HG03354 (cell line): ENCODE measurements at regions not wholly inside any gene's neighbourhood (a gene's known extent, or its start where the extent isn't known, plus 50 kb on each side); places are given as distances from the start of the nearest gene placed in this dataset.
"Not testable (repeated sequence)": the region's sequence is repeated elsewhere in the genome, so short reads cannot be mapped to it uniquely, and the experiment has no call there.

ENCODE experiments used
- ATAC-seq: cut with Tn5 transposase; IDR thresholded peaks from one replicate; pipeline ENCODE4 v1.9.1; 2021; ENCODE audit warnings: mild to moderate bottlenecking; ENCODE audit not compliant: unreplicated experiment, poor library complexity, severe bottlenecking

DNA sequence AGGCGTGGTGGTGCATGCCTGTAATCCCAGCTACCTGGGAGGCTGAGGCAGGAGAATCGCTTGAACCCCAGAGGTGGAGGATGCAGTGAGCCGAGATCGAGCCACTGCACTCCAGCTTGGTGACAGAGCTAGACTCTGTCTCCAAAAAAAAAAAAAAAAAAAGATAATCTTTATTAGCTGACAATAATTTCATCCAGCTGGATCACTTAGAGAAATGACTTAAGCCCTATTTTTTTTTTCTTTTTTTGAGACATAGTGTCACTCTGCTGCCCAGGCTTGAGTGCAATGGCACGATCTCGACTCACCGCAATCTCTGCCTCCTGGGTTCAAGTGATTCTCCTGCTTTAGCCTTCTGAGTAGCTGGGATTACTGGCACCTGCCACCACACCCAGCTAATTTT lies 51.6 kb upstream of the MAP4K4 start:
- not testable (repeated sequence) for ATAC-seq

DNA sequence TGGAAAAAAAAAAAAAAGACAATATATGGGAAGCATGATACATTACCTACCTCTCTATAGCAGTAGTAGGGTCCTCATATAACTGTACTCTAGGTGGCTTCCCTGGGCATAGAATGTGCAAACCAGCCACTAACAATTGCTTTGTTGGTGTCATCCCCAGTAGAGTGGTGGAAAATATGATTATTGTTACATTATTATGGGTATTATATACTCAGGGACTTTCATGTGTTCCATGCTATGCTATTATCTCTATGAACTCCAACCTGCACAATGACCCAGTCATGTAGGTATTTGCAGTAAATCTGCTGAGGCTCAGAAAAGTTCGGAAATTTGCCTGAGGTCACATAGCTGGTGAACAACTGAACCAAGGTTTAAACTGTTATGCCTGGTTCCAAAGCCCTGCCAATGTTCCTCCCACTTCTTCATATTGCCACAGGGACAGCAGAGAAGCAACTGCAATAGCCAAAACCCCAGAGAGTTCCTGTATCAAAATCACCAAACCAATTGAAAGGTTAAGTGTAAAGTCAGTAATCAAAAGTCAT lies 52.6 kb upstream of the MAP4K4 start:
- ATAC-seq = no peak

DNA sequence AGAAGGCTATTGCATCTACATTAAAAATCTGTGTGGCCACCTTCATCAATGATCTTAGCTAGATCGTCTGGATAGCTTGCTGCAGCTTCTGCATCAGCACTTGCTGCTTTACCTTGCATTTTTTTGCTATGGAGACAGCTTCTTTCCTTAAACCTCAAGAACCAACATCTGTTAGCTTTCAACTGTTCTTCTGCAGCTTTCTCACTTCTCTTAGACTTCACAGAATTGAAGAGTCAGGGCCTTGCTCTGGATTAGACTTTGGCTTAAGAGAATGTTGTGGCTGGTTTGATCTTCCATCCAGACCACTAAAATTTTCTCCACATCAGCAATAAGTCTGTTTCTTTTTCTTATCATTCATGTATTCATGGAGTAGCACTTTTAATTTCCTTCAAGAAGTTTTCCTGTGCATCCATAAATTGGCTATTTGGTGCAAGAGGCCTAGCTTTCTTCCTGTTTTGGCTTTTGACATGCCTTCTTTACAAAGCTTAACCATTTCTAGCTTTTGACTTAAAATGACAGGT lies 54.4 kb upstream of the MAP4K4 start:
- ATAC-seq = no peak

DNA sequence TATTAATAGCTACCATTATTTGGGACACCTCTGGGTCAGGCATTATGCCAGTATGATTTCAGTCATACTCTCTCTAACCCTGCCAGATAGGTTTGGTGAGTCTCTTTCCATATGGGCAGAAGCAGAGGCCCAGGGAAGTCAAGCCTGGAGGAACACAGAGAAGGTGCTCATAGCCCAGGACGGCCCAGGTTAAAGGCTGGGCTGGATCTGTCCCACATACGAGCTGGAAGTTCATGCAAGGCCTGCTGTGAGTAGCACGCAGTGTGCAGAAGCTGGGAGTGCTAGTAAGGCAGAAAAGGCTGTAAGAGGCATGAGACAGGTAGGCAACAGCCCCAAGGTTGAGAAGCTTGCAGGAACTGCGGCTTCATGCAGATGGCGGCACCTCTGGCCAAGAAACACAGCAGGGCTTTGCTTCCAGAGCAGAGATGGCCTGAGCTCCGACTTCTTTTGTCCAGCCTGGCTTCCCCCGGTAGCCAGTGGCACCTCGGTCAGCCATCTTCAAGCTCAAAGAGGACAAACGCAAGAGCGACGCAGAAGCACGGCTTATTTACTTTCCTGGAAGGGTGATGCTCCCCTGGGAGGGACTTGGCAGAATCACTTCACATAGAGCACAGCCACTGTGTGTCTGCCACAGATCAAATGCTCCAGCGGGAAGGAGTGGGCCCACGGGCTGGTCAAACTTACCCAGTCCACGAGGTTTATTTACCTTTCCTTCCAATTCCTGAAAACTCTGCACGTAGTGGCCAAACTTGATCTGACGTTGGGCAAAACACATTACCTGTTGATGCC lies 58.5 kb upstream of the MAP4K4 start:
- ATAC-seq = no peak

DNA sequence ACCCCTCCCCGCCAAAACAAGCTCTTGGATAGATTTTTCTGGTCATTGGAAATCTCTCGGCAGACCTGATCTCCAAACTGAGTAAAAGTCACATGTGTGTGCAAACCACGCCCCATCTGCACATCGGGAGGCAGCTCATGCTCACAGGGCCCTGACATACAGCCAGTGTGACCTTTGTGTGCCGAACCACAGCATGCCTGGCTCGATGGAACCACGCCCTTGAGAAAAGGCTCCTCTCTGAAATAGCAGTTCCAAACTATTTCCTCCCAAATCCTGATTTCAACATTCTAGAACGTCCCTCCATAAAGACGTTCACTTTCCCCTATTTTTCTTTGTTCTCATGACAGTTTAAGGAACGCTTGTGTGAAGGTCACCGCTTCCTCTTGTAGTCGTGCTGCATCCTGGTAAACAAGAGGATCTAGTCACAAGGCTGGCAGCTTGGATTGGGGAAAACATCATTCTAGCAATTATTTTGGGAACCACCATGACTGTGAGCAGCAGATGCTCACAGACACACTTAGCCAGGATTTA lies 59.3 kb upstream of the MAP4K4 start:
- no peak for ATAC-seq

DNA sequence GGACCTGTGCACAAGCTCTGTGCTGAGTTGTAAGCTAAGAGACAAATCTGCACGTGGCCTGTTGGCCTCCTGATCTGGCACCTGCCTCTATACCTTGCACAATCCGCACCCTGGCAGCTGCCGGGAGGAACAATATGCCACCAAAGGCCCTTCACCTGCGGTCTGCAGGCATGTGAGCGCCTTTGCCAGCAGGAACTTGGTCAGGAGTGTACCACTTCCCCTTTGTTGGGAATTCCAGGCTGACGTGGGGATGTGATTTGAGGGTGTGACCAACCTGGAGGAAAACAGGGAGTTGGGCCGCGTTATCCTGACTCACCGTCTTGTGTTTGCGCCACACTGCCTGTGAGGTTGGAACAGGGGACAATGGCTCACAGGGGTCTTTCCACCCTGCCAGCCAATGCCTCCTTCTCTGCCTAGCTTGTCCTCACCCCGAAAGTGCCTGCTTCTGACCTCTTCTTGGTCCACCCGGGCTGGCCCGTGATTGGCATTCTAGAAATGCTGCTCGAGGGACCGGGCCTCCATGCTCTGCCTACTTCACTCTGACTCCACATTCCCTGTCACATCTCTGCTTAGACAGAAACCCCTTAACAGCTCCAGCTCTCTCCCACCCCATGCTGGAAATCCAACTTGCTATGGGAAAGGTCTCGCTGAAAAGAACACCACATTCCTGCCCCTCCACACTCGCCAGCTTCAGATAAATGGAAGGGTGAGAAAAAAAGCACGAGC lies 67.1 kb upstream of the MAP4K4 start:
- no peak for ATAC-seq

DNA sequence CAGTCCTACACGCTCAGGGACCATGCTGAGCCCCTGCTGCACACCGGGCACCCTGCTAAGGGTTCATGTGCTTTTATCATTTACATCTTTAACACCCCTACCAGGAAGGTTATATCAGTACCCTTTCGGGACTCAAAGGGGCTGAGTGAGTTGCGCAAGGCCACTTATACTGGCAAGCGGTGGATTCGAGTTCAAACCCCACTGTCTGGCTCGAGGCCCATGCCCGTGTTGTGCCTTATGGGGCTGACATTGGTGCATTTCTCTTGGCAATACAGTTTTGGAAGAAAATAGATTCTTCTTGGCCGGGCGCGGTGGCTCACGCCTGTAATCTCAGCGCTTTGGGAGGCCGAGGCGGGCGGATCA lies 69.5 kb upstream of the MAP4K4 start:
- ATAC-seq = no peak

DNA sequence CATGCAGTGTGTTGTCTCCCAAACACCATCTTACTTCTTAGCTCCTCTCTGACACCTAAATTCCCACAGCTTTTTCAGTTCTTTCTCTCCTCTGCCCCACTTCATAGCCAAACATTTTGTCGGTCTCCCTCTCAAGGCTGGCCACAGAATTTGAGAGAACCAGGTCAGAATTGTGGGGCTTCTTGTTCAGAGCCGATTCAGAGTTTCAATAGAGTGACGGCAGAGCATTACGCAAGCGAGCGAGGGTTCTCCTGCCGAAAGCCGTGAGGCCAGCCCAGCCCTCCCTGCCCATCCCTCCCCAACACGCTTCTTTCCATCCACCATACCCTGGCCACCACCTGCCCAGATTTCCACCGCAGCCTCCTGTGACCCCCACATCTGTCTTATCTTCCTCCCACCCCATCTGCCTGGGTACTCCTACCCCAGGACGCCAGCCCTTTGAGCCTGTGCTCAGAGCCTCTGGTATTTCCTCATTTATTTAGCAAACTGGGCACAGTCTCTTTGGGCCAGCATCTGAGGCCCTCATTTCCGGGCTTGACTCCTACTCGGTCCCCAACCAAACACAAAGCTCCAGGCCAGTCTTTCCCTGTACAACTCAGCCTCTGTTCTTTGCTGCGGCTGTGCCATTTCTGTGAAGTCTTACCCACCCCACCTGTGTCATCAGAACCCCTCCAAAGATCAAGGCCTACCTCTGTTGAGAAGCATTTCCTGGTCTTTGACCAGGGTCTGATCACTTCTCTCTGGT lies 70.0 kb upstream of the MAP4K4 start:
- no peak for ATAC-seq

DNA sequence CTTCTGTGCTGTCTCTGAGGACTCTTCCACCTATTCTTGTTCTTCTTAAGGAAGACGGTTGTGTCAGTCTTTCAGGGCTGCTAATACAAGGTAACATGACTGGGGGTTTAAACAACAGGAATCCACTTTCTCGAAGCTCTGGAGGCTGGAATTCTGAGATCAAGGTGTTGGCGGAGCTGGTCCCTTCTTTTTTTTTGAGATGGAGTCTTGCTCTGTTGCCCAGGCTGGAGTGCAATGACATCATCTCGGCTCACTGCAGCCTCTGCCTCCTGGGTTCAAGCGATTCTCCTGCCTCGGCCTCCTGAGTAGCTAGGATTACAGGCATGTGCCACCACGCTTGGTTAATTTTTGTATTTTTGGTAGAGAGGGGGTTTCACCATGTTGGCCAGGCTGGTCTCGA lies 71.7 kb upstream of the MAP4K4 start:
- ATAC-seq = not testable (repeated sequence)

DNA sequence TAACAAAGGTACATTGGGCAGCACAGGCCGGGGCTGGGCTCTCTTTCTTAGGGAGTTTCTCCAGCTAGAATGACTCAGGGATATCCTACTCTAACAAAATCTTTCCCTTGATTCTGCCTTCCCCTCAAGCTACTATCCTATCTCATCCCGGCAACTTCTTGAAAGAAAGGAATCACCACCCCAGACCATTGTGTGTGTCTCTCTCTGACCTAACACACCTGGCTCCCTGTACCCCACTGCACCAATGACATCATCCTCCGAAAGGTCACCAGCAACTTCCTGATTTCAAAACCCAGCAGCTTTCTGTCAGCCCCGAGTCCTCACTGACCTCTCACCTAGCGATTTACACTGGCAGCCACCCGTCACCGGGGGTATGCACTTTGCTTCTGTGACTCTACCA lies 72.1 kb upstream of the MAP4K4 start:
- ATAC-seq = no peak

DNA sequence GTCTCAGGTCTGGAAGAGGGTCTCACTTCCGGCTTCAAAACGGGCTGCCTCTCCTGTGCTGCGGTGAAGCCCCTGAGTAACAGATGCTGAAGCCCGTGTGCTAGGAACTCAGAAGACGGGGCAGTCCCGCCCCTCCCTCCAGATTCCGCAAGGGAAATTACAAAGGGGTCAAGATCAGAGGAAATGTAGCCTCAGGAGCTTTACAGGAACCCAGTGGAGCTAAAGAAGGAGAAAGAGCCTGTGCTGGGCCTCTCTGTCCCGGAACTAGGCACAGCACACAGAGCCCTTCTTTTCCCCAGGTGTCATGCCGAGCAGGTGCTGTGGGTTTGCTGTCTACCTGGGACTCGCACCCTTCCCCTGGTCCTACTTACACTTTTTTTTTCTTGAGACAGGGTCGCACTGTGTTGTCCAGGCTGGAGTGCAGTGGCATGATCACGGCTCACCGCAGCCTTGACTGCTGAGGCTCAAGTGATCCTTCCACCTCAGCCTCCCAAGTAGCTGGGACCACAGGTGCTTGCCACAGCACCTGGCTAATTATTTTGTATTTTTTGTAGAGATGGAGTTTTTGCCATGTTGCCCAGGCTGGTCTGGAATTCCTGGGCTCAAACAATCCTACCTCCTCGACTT lies 72.7 kb upstream of the MAP4K4 start:
- ATAC-seq = no peak

DNA sequence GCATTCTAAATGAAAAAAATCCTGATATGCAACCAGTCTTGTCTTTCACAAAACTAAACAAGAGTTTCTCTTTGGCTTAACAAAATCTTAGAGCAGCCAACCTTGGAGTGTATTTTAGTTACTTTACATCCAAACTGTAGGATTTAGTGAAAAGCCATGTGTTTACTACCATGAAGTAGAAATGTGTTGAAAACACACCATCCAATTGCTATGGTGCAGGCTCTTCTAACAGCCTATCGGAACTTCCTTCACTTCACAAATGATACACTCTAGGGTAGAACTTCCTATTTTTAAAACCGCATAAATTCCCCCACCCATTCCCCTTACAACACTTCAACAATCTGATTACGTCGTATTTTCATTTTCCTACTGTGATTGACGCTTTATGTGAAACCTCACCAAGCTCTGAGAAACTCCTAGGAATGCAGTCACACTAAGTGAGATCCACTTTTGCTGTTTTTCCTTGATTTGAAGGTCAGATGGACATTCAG lies 74.4 kb upstream of the MAP4K4 start:
- ATAC-seq = peak; percentile 66

DNA sequence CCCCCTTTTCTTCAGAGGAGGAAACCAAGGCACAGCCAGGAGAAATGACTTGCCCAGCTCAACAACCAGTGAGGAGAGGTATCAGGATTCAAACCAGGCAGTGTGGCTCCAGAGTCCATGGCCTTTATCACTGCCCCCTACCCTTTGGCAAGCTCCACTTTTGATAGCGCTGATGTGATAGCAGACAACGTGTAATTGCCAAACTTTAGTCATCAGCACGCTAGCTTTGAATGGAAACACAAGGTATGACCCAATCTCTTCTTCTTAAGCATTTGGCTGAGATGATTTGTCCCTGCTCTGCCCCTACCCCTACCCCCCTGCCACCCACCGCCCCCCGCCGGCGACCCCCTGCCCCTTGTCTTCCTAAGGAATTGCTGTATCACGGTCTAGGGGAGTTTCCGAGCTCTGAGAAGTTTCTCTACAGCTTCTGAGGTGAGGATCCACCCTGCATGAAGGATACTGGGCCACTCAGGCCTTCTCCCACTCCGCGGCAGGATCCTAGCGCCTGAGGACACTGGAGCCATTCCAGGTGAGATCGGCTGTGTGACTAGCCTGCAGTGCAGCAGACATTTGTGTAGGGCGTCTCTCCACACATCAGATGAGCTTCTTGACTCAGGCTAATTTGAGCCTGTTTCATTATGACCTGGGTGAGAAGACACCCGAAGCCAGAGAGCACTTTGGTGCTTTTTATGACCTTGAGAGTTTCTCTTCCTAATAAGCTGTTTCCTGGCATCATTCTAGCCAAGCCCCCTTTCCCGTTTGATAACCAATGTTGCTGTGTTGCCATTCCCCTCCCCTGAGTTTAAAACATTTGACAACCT lies 75.1 kb upstream of the MAP4K4 start:
- ATAC-seq = peak; percentile 80

DNA sequence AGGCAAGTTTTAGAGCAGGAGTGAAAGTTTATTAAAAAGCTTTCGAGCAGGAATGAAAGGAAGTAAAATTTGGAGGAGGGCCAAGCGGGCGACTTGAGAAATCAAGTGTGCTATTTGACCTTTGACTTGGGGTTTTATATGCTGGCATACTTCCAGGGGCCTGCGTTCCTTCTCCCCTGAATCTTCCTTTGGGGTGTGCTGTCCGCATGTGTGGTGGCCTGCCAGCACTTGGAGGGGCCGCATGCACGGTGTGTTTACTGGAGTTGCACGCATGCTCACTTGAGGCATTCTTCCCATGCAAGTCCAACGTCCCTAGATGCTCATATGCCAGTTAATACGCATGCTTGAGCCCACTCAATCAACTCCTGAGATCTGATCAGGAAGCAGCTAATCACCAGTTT lies 78.3 kb upstream of the MAP4K4 start:
- ATAC-seq = no peak

DNA sequence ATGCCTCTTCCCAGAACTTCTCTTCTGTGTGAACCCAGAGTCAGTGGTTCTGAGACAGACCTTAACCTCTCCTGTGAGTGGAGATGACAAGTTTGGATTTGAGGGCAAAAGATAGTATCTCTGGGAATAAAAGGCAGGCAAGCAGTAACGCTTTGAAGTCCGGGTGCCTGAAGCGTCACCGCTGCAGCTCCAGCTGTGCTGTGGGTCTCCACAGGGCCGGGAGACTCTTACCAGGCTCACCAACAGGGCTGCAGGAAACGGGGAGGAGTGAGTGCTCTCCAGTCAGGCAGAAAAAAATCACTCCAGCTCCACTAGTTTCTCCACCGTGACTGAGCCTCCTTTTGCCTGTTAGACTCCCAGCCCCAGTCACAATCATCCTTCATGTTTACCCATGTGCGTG lies 79.7 kb upstream of the MAP4K4 start:
- no peak for ATAC-seq

DNA sequence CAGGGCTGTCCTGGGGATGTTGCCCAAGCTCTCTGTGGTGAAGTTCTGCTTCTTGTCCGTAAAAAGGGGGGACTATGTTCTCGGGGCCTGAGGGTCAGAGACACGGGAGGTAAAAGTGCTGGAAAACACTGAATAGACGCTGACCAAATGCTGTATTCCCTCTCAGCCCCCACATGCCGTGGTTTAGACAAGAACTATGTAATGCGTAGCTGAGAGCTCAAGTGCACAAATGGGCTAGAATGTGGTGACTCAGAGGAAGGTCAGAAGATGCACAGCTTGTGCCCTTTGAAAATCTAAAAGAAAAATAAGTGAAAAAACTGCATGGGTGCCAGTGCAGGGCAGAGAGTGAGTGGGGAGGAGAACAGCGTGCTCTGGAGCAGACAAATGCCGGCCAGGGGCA lies 80.3 kb upstream of the MAP4K4 start:
- ATAC-seq = no peak

DNA sequence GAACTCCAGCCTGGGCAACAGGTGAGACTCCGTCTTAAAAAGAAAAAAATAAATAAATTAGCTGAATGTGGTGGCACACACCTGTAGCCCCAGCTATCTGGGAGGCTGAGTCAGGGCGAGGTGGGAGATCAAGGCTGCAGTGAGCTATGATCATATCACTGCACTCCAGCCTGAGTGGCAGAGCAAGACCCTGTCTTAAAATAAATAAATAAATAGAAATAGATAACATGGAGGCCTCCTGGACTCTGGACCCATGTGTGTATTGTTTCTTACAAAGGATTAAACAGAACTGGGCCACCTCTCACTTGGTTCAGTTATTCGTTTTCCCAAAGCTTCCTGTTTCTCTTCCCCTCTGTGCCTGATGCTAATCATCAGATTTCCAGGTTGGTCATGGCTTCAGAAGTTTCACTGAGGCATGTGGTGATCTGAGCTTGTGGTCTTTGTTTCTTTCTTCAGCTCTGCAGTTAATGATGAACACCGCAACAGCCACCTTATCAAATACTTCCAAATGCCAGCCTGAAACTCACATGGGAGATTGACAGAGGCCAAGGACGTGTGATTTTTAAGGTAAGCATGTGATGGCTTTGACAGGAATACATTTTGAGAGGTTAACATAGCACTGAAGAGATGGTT lies 83.3 kb upstream of the MAP4K4 start:
- no peak for ATAC-seq

DNA sequence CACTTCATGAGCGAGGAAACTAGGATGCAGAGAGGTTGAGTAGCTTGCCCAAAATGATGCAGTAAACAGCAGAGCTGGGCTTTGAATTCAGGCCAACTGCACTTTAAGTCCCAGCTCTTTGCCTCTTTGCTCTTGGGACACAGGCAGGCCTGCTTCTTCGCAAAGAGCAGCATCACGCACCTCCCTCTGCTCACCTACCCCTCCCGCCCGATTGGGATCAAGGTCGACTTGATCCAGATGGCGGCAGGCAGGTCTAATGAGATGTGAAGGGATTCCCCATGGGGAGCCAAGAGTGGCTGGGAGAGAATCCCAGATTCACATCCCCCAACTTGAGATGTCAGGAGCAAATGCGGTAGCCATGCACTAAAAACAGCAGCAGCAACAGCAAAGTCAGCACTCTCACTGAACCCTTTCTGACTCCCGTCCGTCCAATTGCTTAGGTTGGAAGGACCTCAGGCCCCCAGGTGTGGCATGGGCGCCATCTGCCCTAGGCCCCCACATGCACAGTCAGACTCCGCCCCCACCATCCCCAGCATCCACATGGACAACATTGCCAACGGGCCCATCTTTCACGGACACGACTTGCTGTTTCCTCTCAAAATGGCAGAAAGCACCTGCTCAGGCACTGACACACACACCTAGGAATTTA lies 84.3 kb upstream of the MAP4K4 start:
- no peak for ATAC-seq
